ENCODE measurements at regions not wholly inside any gene's neighbourhood (a gene's known extent, or its start where the extent isn't known, plus 50 kb on each side); places are given as distances from the start of the nearest gene placed in this dataset.

- ATAC-seq (ENCODE audit: insufficient read depth, low FRiP score) (no peak), DNase-seq (no peak)
- Histone ChIP-seq H3K36me3 (ENCODE audit: control insufficient read depth in 4 of 4, insufficient read depth in 4 of 4, low read length in 4 of 4) (no peaks in the 10 kb centered on the region), H3K27ac (ENCODE audit: low read depth in 1 of 2, low read length in 1 of 2) (no peak overlapping the region), H3K9ac (ENCODE audit: insufficient read depth in 1 of 2, low read length in 2 of 2) (no peak overlapping the region), H3K4me1 (ENCODE audit: control insufficient read depth in 5 of 5, insufficient read depth in 5 of 5, low read length in 5 of 5) (peaks cover 0 to 19% (median 0%) of the 10 kb centered on the region in 5 donors), H3K27me3 (ENCODE audit: control insufficient read depth in 3 of 3, insufficient read depth in 3 of 3, low read length in 2 of 3) (peaks cover 0 to 8% (median 0%) of the 10 kb centered on the region in 3 donors), H3K4me3 (no peak overlapping the region), H3K9me3 (ENCODE audit: control insufficient read depth in 4 of 4, insufficient read depth in 3 of 4, low read length in 3 of 4) (peaks cover 0 to 3% (median 0%) of the 10 kb centered on the region in 4 donors)
- no peak for TF ChIP-seq CTCF (IDR thresholded peaks at IDR 0.05; ENCODE audit: control extremely low read depth, extremely low read depth)
- WGBS, 2 donors, result 69 to 86% methylated on average over 3 of the region's 3 CpGs
These were observed 156.5 kb upstream of the PJA1 start for GRCh38 chrX:69321789-69322188.

- H3K9ac ChIP-seq (ENCODE audit: insufficient read depth in 1 of 2, low read length in 2 of 2), result no peak overlapping the region
- no peak for TF ChIP-seq CTCF (IDR thresholded peaks at IDR 0.05; ENCODE audit: control extremely low read depth, extremely low read depth)
- H3K4me1 ChIP-seq (ENCODE audit: control insufficient read depth in 5 of 5, insufficient read depth in 5 of 5, low read length in 5 of 5), result peaks cover 0 to 22% (median 2%) of the 10 kb centered on the region in 5 donors
- DNase-seq (no peak), ATAC-seq (ENCODE audit: insufficient read depth, low FRiP score) (no peak)
- peaks cover 0 to 3% (median 0%) of the 10 kb centered on the region in 4 donors for H3K9me3 ChIP-seq (ENCODE audit: control insufficient read depth in 4 of 4, insufficient read depth in 3 of 4, low read length in 3 of 4)
- peaks cover 0 to 8% (median 0%) of the 10 kb centered on the region in 3 donors for H3K27me3 ChIP-seq (ENCODE audit: control insufficient read depth in 3 of 3, insufficient read depth in 3 of 3, low read length in 2 of 3)
- H3K4me3 ChIP-seq, result no peak overlapping the region
- WGBS, 2 donors, result 67 to 90% methylated on average over 5 of the region's 5 CpGs
- no peaks in the 10 kb centered on the region for H3K36me3 ChIP-seq (ENCODE audit: control insufficient read depth in 4 of 4, insufficient read depth in 4 of 4, low read length in 4 of 4)
- H3K27ac ChIP-seq (ENCODE audit: low read depth in 1 of 2, low read length in 1 of 2), result no peak overlapping the region
These were observed 155.9 kb upstream of the PJA1 start for GRCh38 chrX:69321006-69321655.

GRCh38 chrX:69320116-69320515, 154.9 kb upstream of the PJA1 start:
- Histone ChIP-seq H3K4me1 (ENCODE audit: control insufficient read depth in 5 of 5, insufficient read depth in 5 of 5, low read length in 5 of 5) (peaks cover 0 to 31% (median 5%) of the 10 kb centered on the region in 5 donors), H3K27me3 (ENCODE audit: control insufficient read depth in 3 of 3, insufficient read depth in 3 of 3, low read length in 2 of 3) (peaks cover 0 to 8% (median 3%) of the 10 kb centered on the region in 3 donors), H3K9ac (ENCODE audit: insufficient read depth in 1 of 2, low read length in 2 of 2) (no peak overlapping the region), H3K27ac (ENCODE audit: low read depth in 1 of 2, low read length in 1 of 2) (no peak overlapping the region), H3K4me3 (no peak overlapping the region), H3K9me3 (ENCODE audit: control insufficient read depth in 4 of 4, insufficient read depth in 3 of 4, low read length in 3 of 4) (peaks cover 0 to 2% (median 0%) of the 10 kb centered on the region in 4 donors), H3K36me3 (ENCODE audit: control insufficient read depth in 4 of 4, insufficient read depth in 4 of 4, low read length in 4 of 4) (no peaks in the 10 kb centered on the region)
- TF ChIP-seq CTCF (IDR thresholded peaks at IDR 0.05; ENCODE audit: control extremely low read depth, extremely low read depth), result no peak
- DNase-seq (no peak), ATAC-seq (ENCODE audit: insufficient read depth, low FRiP score) (no peak)
- 51 to 78% methylated on average over 1 of the region's 1 CpG for WGBS, 2 donors

Measured in lung (tissue), 11 donors.